Muscle layer of colon (tissue), 2 donors: ENCODE measurements at regions not wholly inside any gene's neighbourhood (a gene's known extent, or its start where the extent isn't known, plus 50 kb on each side); places are given as distances from the start of the nearest gene placed in this dataset.

Experiments
- H3K27ac ChIP-seq: one replicate; pipeline ENCODE4 v1.7.0; 2013; ENCODE audit warnings: low read depth, mild to moderate bottlenecking, low read length, moderate library complexity
- H3K27me3 ChIP-seq, 2 donors: one replicate each; pipeline ENCODE4 v1.7.0; 2013; ENCODE audit warnings: low read length in 2 of 2, mild to moderate bottlenecking in 2 of 2; ENCODE audit not compliant: insufficient read depth in 2 of 2, control insufficient read depth in 1 of 2
- H3K36me3 ChIP-seq: one replicate; pipeline ENCODE4 v1.7.0; 2013; ENCODE audit warnings: mild to moderate bottlenecking, low read length; ENCODE audit not compliant: insufficient read depth
- H3K4me1 ChIP-seq: one replicate; pipeline ENCODE4 v1.7.0; 2013; ENCODE audit warnings: mild to moderate bottlenecking, low read length; ENCODE audit not compliant: insufficient read depth
- H3K4me3 ChIP-seq, 2 donors: one replicate each; pipeline ENCODE4 v1.7.0; 2013; ENCODE audit warnings: low read length in 2 of 2, low read depth in 1 of 2, mild to moderate bottlenecking in 1 of 2, moderate library complexity in 1 of 2
- H3K9ac ChIP-seq: one replicate; pipeline ENCODE4 v1.7.0; 2013; ENCODE audit warnings: low read length
- H3K9me3 ChIP-seq: one replicate; pipeline ENCODE4 v1.7.0; 2013; ENCODE audit warnings: mild to moderate bottlenecking, low read length
- donor health status: abdominal sarcoma.
- donor health status: Adenocarcinoma of cecum.

- Histone ChIP-seq H3K27me3 (no peaks in the 10 kb centered on the region), H3K9me3 (no peaks in the 10 kb centered on the region), H3K4me3 (no peak overlapping the region), H3K4me1 (no peaks in the 10 kb centered on the region), H3K27ac (no peak overlapping the region), H3K9ac (no peak overlapping the region), H3K36me3 (no peaks in the 10 kb centered on the region)
Observed at GRCh38 chr3:106619-107018, 89.9 kb upstream of the CHL1 start.

- Histone ChIP-seq H3K4me3 (peak overlapping the region in 1 of 2 donors; percentile 10), H3K9ac (no peak overlapping the region), H3K4me1 (no peaks in the 10 kb centered on the region), H3K36me3 (no peaks in the 10 kb centered on the region), H3K27ac (no peak overlapping the region), H3K27me3 (no peaks in the 10 kb centered on the region), H3K9me3 (no peaks in the 10 kb centered on the region)
Observed at GRCh38 chr3:111143-112069, 85.2 kb upstream of the CHL1 start.

GRCh38 chr3:112773-113172 lies 83.8 kb upstream of the CHL1 start:
- no peaks in the 10 kb centered on the region for H3K9me3 ChIP-seq
- no peak overlapping the region for H3K27ac ChIP-seq
- no peaks in the 10 kb centered on the region for H3K27me3 ChIP-seq
- H3K36me3 ChIP-seq, result no peaks in the 10 kb centered on the region
- H3K4me1 ChIP-seq, result no peaks in the 10 kb centered on the region
- no peak overlapping the region for H3K9ac ChIP-seq
- no peak overlapping the region for H3K4me3 ChIP-seq

GRCh38 chr3:118666-119065 lies 77.9 kb upstream of the CHL1 start:
- Histone ChIP-seq H3K9ac (no peak overlapping the region), H3K36me3 (no peaks in the 10 kb centered on the region), H3K4me1 (no peaks in the 10 kb centered on the region), H3K4me3 (no peak overlapping the region), H3K27ac (no peak overlapping the region), H3K9me3 (no peaks in the 10 kb centered on the region), H3K27me3 (no peaks in the 10 kb centered on the region)

GRCh38 chr3:123341-123740 lies 73.2 kb upstream of the CHL1 start:
- no peak overlapping the region for H3K27ac ChIP-seq
- H3K4me3 ChIP-seq, result no peak overlapping the region
- H3K9me3 ChIP-seq, result no peaks in the 10 kb centered on the region
- no peaks in the 10 kb centered on the region for H3K27me3 ChIP-seq
- no peaks in the 10 kb centered on the region for H3K36me3 ChIP-seq
- no peak overlapping the region for H3K9ac ChIP-seq
- no peaks in the 10 kb centered on the region for H3K4me1 ChIP-seq

- Histone ChIP-seq H3K4me1 (no peaks in the 10 kb centered on the region), H3K27ac (no peak overlapping the region), H3K4me3 (no peak overlapping the region), H3K9me3 (no peaks in the 10 kb centered on the region), H3K9ac (no peak overlapping the region), H3K27me3 (no peaks in the 10 kb centered on the region), H3K36me3 (no peaks in the 10 kb centered on the region)
Observed at GRCh38 chr3:124557-125179, 71.9 kb upstream of the CHL1 start.

GRCh38 chr3:128515-129172 lies 67.9 kb upstream of the CHL1 start:
- H3K4me3 ChIP-seq, result no peak overlapping the region
- no peaks in the 10 kb centered on the region for H3K9me3 ChIP-seq
- H3K4me1 ChIP-seq, result no peaks in the 10 kb centered on the region
- no peak overlapping the region for H3K9ac ChIP-seq
- H3K36me3 ChIP-seq, result no peaks in the 10 kb centered on the region
- no peaks in the 10 kb centered on the region for H3K27me3 ChIP-seq
- H3K27ac ChIP-seq, result no peak overlapping the region

GRCh38 chr3:131151-131888 lies 65.2 kb upstream of the CHL1 start:
- no peaks in the 10 kb centered on the region for H3K9me3 ChIP-seq
- no peaks in the 10 kb centered on the region for H3K27me3 ChIP-seq
- no peak overlapping the region for H3K4me3 ChIP-seq
- H3K4me1 ChIP-seq, result no peaks in the 10 kb centered on the region
- H3K9ac ChIP-seq, result no peak overlapping the region
- no peaks in the 10 kb centered on the region for H3K36me3 ChIP-seq
- no peak overlapping the region for H3K27ac ChIP-seq

- Histone ChIP-seq H3K27ac (no peak overlapping the region), H3K9ac (no peak overlapping the region), H3K9me3 (no peaks in the 10 kb centered on the region), H3K4me1 (no peaks in the 10 kb centered on the region), H3K27me3 (no peaks in the 10 kb centered on the region), H3K36me3 (no peaks in the 10 kb centered on the region), H3K4me3 (no peak overlapping the region)
Observed at GRCh38 chr3:132378-132777, 64.2 kb upstream of the CHL1 start.

GRCh38 chr3:132904-133303 lies 63.7 kb upstream of the CHL1 start:
- H3K9me3 ChIP-seq, result no peaks in the 10 kb centered on the region
- H3K9ac ChIP-seq, result no peak overlapping the region
- no peaks in the 10 kb centered on the region for H3K4me1 ChIP-seq
- no peak overlapping the region for H3K4me3 ChIP-seq
- no peak overlapping the region for H3K27ac ChIP-seq
- no peaks in the 10 kb centered on the region for H3K27me3 ChIP-seq
- no peaks in the 10 kb centered on the region for H3K36me3 ChIP-seq

- Histone ChIP-seq H3K27me3 (no peaks in the 10 kb centered on the region), H3K9ac (no peak overlapping the region), H3K36me3 (no peaks in the 10 kb centered on the region), H3K4me1 (peaks cover 17% of the 10 kb centered on the region), H3K4me3 (no peak overlapping the region), H3K27ac (no peak overlapping the region), H3K9me3 (no peaks in the 10 kb centered on the region)
Observed at GRCh38 chr3:140748-141330, 55.7 kb upstream of the CHL1 start.
